Esophagus squamous epithelium (tissue), 4 donors: ENCODE measurements at regions not wholly inside any gene's neighbourhood (a gene's known extent, or its start where the extent isn't known, plus 50 kb on each side); places are given as distances from the start of the nearest gene placed in this dataset.

ENCODE experiments used
- POLR2A ChIP-seq, 4 donors: fragments of 450-650 bp; IDR thresholded peaks; one replicate each; pipeline ENCODE4 v1.6.1; 2017; ENCODE audit warnings: antibody characterized with exemption in 4 of 4, mild to moderate bottlenecking in 4 of 4, moderate library complexity in 3 of 4
- TF ChIP-seq, protein P1 (sequence below), 6 experiments: fragments of 450-650 bp in 4 of 6; fragments of 200-600 bp in 2 of 6; sonication (generic) in 2 of 6; IDR thresholded peaks; one replicate each; pipeline ENCODE4 v1.5.1; 2016 to 2019; ENCODE audit warnings: antibody characterized with exemption in 6 of 6, mild to moderate bottlenecking in 4 of 6, moderate library complexity in 4 of 6

GRCh38 chr14:49460662-49461061 lies 125.5 kb downstream of the RPS29 start:
- TF ChIP-seq, protein P1, sequence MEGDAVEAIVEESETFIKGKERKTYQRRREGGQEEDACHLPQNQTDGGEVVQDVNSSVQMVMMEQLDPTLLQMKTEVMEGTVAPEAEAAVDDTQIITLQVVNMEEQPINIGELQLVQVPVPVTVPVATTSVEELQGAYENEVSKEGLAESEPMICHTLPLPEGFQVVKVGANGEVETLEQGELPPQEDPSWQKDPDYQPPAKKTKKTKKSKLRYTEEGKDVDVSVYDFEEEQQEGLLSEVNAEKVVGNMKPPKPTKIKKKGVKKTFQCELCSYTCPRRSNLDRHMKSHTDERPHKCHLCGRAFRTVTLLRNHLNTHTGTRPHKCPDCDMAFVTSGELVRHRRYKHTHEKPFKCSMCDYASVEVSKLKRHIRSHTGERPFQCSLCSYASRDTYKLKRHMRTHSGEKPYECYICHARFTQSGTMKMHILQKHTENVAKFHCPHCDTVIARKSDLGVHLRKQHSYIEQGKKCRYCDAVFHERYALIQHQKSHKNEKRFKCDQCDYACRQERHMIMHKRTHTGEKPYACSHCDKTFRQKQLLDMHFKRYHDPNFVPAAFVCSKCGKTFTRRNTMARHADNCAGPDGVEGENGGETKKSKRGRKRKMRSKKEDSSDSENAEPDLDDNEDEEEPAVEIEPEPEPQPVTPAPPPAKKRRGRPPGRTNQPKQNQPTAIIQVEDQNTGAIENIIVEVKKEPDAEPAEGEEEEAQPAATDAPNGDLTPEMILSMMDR (IDR thresholded peaks at IDR 0.05) = no peak
- TF ChIP-seq POLR2A (IDR thresholded peaks at IDR 0.05) = no peak
